Stimulated activated CD4-positive, alpha-beta T cell treated with anti-CD3 and anti-CD28 coated beads, TNF-alpha, amount 100 ng/mL, for 1 hour (primary cell): ENCODE measurements at regions not wholly inside any gene's neighbourhood (a gene's known extent, or its start where the extent isn't known, plus 50 kb on each side); places are given as distances from the start of the nearest gene placed in this dataset.

ENCODE experiments used
- DNase-seq, 3 donors: peaks; one replicate each; pipeline ENCODE4 v3.0.0-alpha.2; 2020; ENCODE audit warnings: low read depth in 3 of 3, low spot score in 1 of 3

GRCh38 chr13:106241974-106242953 lies 293.2 kb downstream of the EFNB2 start:
- no peak for DNase-seq

- DNase-seq: no peak
Observed at GRCh38 chr13:106238690-106239089, 296.8 kb downstream of the EFNB2 start.

- DNase-seq: no peak
Observed at GRCh38 chr13:106234636-106235035, 300.8 kb downstream of the EFNB2 start.

- DNase-seq: no peak
Observed at GRCh38 chr13:106233134-106233735, 302.2 kb downstream of the EFNB2 start.

DNA sequence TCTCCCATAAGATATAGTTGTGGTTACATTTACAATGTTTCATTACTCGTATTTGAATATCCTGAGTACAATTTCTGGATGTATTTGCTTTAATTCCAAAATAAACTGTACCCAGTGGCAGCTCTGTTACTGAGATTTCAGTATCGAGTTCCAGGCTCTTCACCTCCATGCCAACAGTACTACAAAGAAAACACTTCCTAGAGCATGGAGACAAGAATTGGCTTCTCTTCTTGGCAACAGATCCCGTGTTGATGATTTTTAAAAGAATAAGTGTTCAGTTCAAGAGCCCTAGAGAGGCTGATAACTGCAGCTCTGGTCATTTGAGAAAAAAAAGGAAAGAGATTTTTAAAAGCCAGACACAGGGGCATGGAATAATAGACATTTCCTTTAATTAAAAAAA lies 302.8 kb downstream of the EFNB2 start:
- no peak for DNase-seq

DNA sequence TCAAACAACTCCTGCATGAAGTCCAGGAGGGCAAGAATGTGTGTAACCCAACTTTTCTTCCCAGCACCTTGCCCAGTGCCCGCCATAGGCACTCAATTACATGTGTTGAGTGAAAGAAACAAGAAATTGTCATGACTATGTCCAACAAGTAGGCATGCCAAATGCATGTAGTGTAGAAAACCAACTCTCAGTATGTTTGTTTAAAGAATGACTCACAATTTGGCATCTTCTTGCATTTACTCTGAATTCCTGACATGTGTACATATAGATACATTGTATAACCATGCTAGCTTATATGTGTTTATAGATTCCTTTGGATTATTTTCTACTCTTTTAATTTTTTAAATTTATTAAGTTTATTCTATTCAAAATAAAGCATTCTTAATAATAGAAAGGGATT lies 305.0 kb downstream of the EFNB2 start:
- DNase-seq: no peak

DNA sequence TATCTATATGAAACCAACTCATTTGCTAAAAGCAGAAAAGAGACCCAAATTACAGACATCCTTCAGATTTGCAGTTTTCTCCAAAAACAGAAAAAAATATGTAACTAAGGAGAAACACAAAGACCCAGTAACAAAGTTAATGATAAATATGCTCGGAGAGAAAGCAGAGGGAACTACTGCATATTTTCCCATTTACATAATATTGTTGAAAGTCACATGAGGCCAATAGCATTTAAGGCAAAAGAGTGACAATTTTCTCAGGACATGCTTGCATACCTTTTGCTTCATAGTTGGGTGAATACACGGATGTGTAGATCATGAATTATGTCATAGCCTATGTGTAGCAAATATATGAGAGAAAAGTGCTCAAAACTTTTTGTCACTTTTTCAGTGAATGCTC lies 310.3 kb downstream of the EFNB2 start:
- no peak for DNase-seq

DNA sequence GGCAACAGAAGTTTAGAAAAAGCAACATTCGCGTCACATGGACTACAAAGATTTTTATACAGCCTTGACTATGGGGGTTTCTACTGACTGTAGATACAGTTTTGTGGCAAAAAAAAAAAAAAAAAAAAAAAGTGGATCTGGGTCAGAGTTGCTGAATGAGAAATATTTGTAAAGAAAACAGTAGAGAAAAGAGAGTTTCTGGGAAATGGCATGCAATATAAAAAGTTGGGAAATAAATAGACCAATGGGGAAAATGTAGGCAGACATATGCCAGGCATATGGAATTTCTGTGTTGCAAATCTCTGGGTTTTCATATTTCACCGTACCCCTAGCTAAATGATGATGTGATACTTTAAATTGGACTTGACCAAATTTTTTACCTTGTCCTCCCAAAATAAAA lies 315.3 kb downstream of the EFNB2 start:
- DNase-seq: no peak

GRCh38 chr13:106213028-106213757 lies 322.3 kb downstream of the EFNB2 start:
- no peak for DNase-seq

DNA sequence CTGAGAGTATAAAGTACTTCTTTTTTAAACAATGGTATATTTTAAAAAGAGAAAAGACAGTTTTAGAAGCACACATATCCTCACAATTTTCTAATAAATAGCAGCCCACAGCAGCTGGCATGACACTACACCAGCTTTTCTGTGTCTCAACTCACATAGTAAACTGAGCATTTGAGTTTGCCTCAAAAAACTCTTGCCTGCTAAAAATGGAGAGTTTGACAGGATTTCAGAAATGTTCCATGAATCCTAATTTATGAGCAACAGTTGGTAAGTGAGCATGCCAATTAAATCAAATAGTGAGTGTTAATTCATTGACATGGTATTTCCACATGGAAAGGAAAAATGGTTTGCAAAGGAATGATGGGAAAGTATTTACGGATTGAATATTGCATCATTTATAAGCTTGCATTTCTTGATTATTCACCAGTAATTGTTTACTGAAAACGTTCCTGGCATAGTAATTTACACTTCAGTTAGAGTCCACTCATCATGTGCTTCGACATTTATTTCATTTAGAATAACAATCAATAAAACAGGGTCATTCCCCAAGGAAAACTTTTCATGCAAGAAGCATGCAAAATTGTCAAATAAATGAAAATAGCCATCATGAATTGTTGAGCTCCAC lies 323.0 kb downstream of the EFNB2 start:
- DNase-seq: no peak

DNA sequence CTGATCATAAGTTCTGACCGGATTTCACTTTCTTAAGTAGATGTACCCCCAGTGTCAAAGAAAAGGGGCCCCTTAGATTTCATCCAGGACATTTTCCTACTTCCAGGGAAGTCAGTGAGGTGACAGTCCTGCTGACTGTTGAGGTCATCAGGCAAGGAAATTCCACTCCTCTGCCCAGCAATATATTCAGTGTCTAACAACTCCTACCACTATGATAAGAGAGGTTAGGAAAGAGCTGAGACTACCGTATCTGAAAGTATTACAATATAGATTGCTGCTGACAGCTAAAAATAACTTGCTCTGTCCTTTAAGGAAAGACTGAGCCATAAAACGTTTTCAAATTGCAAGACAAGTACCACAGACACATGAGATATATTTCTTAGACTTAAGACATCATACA lies 325.1 kb downstream of the EFNB2 start:
- no peak for DNase-seq

GRCh38 chr13:106205871-106206270 lies 329.6 kb downstream of the EFNB2 start:
- no peak for DNase-seq

- no peak for DNase-seq
Observed at GRCh38 chr13:106197496-106197895, 338.0 kb downstream of the EFNB2 start.

DNA sequence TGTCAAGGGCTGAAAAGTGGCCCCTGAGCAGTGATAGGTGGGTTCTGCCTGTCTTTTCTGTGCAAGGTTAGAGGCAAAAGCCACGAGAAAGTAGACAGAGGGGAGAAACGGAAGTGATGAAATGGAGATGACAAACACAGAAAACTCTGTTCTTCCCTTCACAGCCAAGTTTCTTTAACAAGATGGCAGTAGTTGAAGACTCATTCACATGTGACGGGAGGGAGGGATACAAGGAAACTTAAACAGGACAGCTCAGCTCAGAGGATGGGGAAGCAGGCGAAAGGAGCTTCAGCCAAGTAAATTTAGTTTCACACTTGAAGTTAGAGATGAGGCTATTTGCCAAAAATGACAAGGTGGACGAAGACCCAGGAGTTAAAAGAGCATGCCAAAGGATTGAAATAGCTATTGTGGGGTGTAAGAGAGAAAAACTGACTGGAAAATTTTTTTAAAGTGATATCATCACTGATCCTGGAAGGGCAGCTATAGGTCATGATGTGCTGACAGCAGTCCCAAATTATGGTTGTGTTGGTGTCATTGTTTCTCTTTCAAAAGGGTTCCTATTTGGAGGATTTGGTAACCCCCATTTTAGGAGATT lies 347.9 kb downstream of the EFNB2 start:
- DNase-seq: no peak

DNA sequence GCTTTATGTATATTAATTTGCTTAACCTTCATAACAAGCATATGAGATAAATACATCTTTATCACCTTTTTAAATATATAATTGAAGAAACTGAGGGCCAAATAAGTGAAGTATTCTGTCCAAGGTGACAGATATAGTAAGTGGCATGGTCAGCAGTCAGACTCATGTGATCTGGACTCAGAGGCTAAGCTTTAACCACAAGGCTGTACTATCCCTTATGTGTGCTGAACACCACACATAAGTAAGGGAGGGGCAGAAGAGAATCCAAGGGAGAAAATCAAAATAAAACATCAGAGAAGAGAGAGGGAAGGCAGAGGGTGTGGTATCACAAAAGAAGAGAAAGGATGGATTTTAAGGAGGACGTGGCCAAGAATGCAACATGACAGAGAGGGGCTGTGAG lies 348.4 kb downstream of the EFNB2 start:
- DNase-seq: no peak

- DNase-seq: no peak
Observed at GRCh38 chr13:106186366-106187030, 349.0 kb downstream of the EFNB2 start.

DNA sequence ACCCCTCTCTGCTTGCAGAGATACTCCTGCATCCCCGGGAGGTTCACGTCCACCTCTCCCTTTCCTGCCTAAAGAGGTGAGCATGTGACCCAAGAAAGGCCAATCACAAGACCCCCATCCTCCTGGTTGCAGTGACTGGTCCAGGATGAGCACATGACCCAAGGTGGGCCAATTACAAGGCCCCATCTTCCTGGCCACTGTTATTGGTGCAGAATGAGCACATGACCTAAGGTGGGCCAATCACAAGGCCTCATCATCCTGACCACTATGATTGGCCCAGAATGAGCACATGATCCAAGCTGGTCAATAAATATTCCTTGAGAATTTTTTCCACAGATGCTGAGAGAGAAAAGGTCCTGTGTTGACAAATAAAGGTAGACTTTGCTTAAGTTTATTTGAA lies 350.7 kb downstream of the EFNB2 start:
- DNase-seq: no peak

- DNase-seq: no peak
Observed at GRCh38 chr13:106183410-106184065, 351.9 kb downstream of the EFNB2 start.

GRCh38 chr13:106182404-106182803 lies 353.1 kb downstream of the EFNB2 start:
- DNase-seq: no peak

DNA sequence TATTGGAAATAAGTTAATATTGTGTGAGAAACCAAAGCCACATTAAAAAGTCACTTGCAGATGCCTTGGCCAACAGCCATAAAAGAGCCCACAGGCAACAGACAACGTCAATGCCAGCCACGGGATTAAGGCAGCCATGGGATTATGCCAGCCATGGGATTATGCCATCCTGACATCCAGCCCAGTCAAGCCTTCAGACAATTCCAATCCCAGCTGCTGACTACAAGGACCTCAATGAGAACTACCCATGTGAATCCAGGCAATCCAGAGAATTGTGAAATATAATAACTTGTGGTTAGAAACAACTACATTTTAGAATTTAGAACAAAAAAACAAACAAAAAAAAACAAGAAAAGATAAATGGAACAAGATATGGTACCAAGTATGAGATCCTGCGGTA lies 356.6 kb downstream of the EFNB2 start:
- DNase-seq: no peak
